Testis (tissue), 2 donors: ENCODE measurements at regions not wholly inside any gene's neighbourhood (a gene's known extent, or its start where the extent isn't known, plus 50 kb on each side); places are given as distances from the start of the nearest gene placed in this dataset.

Source experiments
- POLR2A ChIP-seq: fragments of 450-650 bp; IDR thresholded peaks from one replicate; pipeline ENCODE4 v1.6.1; 2017; ENCODE audit warnings: antibody characterized with exemption, mild to moderate bottlenecking, moderate library complexity
- TF ChIP-seq, protein P1 (sequence below), 3 experiments: fragments of 450-650 bp in 2 of 3; fragments of 200-600 bp in 1 of 3; sonication (generic) in 1 of 3; IDR thresholded peaks; one replicate each; pipeline ENCODE4 v1.5.1; 2016 to 2019; ENCODE audit warnings: antibody characterized with exemption in 3 of 3, mild to moderate bottlenecking in 2 of 3, moderate library complexity in 1 of 3

GRCh38 chr4:65227628-65228027 lies 442.7 kb downstream of the EPHA5 start:
- TF ChIP-seq, protein P1, sequence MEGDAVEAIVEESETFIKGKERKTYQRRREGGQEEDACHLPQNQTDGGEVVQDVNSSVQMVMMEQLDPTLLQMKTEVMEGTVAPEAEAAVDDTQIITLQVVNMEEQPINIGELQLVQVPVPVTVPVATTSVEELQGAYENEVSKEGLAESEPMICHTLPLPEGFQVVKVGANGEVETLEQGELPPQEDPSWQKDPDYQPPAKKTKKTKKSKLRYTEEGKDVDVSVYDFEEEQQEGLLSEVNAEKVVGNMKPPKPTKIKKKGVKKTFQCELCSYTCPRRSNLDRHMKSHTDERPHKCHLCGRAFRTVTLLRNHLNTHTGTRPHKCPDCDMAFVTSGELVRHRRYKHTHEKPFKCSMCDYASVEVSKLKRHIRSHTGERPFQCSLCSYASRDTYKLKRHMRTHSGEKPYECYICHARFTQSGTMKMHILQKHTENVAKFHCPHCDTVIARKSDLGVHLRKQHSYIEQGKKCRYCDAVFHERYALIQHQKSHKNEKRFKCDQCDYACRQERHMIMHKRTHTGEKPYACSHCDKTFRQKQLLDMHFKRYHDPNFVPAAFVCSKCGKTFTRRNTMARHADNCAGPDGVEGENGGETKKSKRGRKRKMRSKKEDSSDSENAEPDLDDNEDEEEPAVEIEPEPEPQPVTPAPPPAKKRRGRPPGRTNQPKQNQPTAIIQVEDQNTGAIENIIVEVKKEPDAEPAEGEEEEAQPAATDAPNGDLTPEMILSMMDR (IDR thresholded peaks at IDR 0.05), result no peak
- TF ChIP-seq POLR2A, result no peak
